ENCODE measurements at regions not wholly inside any gene's neighbourhood (a gene's known extent, or its start where the extent isn't known, plus 50 kb on each side); places are given as distances from the start of the nearest gene placed in this dataset.

DNA sequence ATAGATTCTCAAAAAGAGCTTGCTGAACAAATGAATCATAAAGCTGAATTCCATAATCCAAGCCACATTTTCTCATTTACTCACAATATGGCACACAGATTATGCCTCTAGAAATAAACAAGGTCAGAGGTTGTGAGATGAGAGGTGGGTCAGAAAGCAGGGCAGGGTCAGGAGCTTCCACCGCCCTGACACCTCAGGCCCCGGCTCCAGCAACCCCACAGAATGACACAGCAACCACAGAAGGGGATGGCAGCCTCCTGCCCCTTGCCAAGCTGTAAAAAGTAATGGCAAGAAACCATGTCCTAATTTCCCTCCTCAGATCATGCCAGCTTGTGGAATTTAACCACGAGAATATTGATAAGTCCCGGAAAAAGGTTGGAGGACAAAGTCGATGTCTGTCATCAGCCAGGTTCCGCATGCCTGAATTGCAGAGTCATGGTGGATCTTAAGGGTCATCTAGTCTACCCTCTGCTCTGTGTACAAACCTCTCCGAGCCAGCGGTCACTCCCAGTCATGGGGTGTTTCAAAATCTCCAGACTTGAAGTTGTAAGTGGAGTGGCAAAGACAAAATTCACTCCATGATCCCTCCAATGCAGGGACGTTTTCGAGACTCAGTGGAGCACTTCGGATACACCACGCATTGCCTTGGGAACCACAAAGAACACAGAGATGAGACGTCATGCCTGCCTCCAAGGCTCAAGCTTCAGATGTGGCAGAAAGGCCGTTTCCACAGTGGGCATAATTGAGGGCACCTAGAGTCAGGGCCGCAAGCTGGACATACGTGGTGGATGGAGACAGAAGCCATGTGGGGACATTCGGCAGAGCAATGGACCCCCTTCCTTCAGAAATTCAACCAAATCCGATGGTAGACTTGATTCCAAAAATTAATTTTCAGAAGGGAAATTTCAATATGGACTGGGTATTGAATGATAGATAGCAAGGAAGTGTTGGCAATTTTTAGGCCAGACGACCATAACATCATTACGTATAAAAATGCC, 254.0 kb downstream of the TOMM20 start:
- TF ChIP-seq, protein P1, sequence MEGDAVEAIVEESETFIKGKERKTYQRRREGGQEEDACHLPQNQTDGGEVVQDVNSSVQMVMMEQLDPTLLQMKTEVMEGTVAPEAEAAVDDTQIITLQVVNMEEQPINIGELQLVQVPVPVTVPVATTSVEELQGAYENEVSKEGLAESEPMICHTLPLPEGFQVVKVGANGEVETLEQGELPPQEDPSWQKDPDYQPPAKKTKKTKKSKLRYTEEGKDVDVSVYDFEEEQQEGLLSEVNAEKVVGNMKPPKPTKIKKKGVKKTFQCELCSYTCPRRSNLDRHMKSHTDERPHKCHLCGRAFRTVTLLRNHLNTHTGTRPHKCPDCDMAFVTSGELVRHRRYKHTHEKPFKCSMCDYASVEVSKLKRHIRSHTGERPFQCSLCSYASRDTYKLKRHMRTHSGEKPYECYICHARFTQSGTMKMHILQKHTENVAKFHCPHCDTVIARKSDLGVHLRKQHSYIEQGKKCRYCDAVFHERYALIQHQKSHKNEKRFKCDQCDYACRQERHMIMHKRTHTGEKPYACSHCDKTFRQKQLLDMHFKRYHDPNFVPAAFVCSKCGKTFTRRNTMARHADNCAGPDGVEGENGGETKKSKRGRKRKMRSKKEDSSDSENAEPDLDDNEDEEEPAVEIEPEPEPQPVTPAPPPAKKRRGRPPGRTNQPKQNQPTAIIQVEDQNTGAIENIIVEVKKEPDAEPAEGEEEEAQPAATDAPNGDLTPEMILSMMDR (IDR thresholded peaks at IDR 0.05) = no peak
- TF ChIP-seq POLR2A (IDR thresholded peaks at IDR 0.05) = no peak
- Histone ChIP-seq H3K36me3 (no peaks in the 10 kb centered on the region), H3K4me3 (no peak overlapping the region), H3K27ac (no peak overlapping the region), H3K4me1 (peaks cover 0 to 3% of the 10 kb centered on the region in 2 donors), H3K9me3 (no peaks in the 10 kb centered on the region), H3K27me3 (no peaks in the 10 kb centered on the region)
- DNase-seq = peak in 1 of 2 donors; percentile 6
- intact Hi-C loops (cut with DNase I; ENCODE audit: low total_unique reads) = no loop called here

DNA sequence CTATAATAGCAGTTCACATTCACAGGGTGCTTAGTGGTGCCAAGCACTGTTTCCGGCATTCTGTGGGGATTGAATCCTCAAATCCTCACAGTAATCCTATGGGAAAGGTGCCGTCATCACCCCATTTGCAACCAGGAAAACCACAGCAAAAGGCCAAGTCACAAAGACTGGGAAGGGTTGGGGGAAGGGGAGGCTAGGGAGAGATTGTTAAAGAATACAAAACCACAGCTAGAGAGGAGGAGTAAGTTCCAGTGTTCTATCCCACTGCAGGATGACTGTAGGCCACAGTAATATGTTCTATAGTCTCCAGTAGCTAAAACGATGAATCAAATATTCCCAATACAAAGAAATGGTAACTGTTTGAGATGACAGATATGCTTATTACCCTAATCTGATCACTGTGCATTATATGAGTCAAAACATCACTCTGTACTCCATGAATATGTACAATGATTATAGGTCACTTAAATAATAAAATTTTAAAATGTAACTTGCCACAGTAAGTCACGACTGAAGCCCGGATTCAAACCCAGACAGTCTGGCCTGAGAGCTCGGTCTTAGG, 256.8 kb downstream of the TOMM20 start:
- no peak overlapping the region for H3K4me3 ChIP-seq
- intact Hi-C loops (cut with DNase I; ENCODE audit: low total_unique reads) = no loop called here
- no peaks in the 10 kb centered on the region for H3K27me3 ChIP-seq
- DNase-seq = peak in 1 of 2 donors; percentile 3
- peaks cover 0 to 3% of the 10 kb centered on the region in 2 donors for H3K4me1 ChIP-seq
- no peak for TF ChIP-seq POLR2A (IDR thresholded peaks at IDR 0.05)
- TF ChIP-seq, protein P1 (IDR thresholded peaks at IDR 0.05) = no peak
- H3K36me3 ChIP-seq = no peaks in the 10 kb centered on the region
- H3K27ac ChIP-seq = no peak overlapping the region
- H3K9me3 ChIP-seq = no peaks in the 10 kb centered on the region

DNA sequence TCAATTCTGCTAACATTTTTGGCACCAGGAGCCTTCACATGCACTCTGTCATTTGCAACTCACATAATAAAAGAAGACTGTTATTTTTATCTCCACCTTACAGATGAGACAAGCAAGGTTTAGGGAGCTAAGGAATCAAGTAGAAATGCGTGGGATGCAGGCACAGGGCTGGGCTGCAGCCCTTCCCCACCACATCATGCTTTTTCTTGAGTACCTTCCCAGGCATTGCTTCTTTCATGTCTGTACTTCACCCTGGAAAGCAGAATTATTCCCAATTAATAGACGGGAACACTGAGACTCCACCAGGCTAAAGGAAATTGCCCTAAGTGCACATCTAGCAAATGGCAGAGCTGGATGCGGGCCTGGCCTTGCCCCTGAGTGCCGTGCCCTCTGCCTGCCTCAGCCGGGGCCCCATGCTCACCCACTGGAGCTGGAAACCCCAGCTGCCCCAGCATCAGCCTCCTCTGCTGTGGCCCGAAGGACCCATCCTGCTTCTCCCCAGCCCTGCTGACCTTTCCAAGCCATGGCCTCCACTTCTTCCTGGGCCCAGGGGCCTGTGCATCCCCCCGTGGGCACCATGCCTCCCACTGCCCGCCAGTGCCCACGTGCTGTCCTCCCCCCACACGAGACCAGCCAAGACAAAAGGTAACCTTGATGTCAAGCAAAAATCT, 257.5 kb downstream of the TOMM20 start:
- TF ChIP-seq POLR2A (IDR thresholded peaks at IDR 0.05) = no peak
- TF ChIP-seq, protein P1 (IDR thresholded peaks at IDR 0.05) = no peak
- peaks cover 0 to 3% of the 10 kb centered on the region in 2 donors for H3K4me1 ChIP-seq
- intact Hi-C loops (cut with DNase I; ENCODE audit: low total_unique reads) = no loop called here
- H3K36me3 ChIP-seq = no peaks in the 10 kb centered on the region
- H3K4me3 ChIP-seq = no peak overlapping the region
- peak in 1 of 2 donors; percentile 14 for DNase-seq
- H3K9me3 ChIP-seq = no peaks in the 10 kb centered on the region
- no peak overlapping the region for H3K27ac ChIP-seq
- no peaks in the 10 kb centered on the region for H3K27me3 ChIP-seq

DNA sequence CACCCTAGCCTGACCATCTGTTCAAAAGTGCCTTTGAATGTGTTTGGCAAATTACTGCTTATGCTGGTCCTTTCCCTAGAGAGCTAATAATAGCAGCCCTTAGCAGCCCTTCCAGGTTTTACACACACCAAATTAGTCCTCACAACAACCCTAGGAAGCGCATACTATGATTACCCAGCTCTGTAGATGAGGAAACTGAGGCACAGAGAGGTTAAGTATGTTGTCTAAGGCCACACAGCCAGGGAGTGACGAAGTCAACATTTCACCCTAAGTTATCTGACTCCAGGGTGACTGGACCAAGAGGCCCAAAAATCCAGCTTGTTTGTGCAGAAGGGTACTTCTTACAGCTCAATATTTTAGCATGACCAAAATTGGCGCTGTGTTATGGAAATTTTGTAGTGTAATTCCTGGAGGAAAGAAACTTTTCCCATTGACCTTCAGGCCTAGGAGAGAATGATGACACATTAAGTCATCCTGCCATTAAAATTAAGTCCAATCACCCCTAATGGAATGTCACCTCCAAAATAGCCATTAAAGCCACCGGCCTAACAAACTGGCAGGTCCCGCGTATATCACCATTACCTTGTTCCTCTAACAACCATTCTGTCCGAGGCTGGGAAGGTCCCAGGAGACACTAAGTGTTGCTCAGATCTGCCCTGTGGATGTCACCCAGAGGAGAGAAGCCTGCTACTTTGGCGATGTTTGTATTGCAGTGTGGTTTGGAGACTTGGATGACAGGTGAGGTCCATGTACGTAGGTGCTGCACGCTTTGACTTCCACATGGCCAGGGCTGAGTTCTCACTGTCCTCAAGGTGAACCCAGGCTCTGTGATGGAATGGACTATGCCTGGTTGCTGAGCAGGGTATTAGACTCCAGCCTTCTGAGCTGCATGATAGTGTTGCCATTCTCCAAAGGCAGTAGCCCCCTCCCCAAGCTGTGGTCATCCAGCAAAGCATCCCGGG, 258.3 kb downstream of the TOMM20 start:
- Histone ChIP-seq H3K4me3 (no peak overlapping the region), H3K9me3 (no peaks in the 10 kb centered on the region), H3K36me3 (no peaks in the 10 kb centered on the region), H3K27ac (no peak overlapping the region), H3K4me1 (no peaks in the 10 kb centered on the region), H3K27me3 (no peaks in the 10 kb centered on the region)
- TF ChIP-seq, protein P1 (IDR thresholded peaks at IDR 0.05) = no peak
- TF ChIP-seq POLR2A (IDR thresholded peaks at IDR 0.05) = no peak
- DNase-seq = peak in 1 of 2 donors; percentile 11
- intact Hi-C loops (cut with DNase I; ENCODE audit: low total_unique reads) = no loop called here

Data from uterus (tissue), 3 donors.